Tibial nerve (tissue), 3 donors: ENCODE measurements at regions not wholly inside any gene's neighbourhood (a gene's known extent, or its start where the extent isn't known, plus 50 kb on each side); places are given as distances from the start of the nearest gene placed in this dataset.
"Not testable (repeated sequence)": the region's sequence is repeated elsewhere in the genome, so short reads cannot be mapped to it uniquely, and the experiment has no call there.

ENCODE experiments used
- CTCF ChIP-seq, 5 experiments: fragments of 200-600 bp in 3 of 5; fragments of 450-650 bp in 2 of 5; sonication (generic) in 3 of 5; IDR thresholded peaks; one replicate each; pipeline ENCODE4 v1.5.1; 2016 to 2019; ENCODE audit warnings: antibody characterized with exemption in 5 of 5, mild to moderate bottlenecking in 3 of 5, moderate library complexity in 2 of 5
- POLR2A ChIP-seq, 2 donors: fragments of 450-650 bp; IDR thresholded peaks; one replicate each; pipeline ENCODE4 v1.6.1; 2017; ENCODE audit warnings: antibody characterized with exemption in 2 of 2, mild to moderate bottlenecking in 2 of 2, moderate library complexity in 2 of 2

- TF ChIP-seq CTCF, POLR2A (IDR thresholded peaks at IDR 0.05): not testable (repeated sequence)
Observed at GRCh38 chr4:55280474-55280873, 65.6 kb upstream of the SRD5A3 start.
